ENCODE measurements at regions not wholly inside any gene's neighbourhood (a gene's known extent, or its start where the extent isn't known, plus 50 kb on each side); places are given as distances from the start of the nearest gene placed in this dataset.

GRCh38 chr11:71101046-71101445 lies 151.3 kb downstream of the SHANK2 start:
- in situ Hi-C loops (cut with HindIII; ENCODE audit: low pct_unique_long_range_greater_than_20kb, low sequenced_read_pairs), result no loop called here
- POLR2A ChIA-PET, result no interaction called here
- DNase-seq (ENCODE audit: low read depth, low spot score) (no peak), ATAC-seq (no peak)
- no TSS peak for BruUV-seq (replicated peaks)
- H3K36me3 ChIP-seq (ENCODE audit: control insufficient read depth, insufficient read depth, low read length), result no peaks in the 10 kb centered on the region
- TF ChIP-seq POLR2AphosphoS5 (IDR thresholded peaks at IDR 0.05; ENCODE audit: low read depth, low read length) (no peak), TCF7L2 (IDR thresholded peaks at IDR 0.05; ENCODE audit: low read depth, low read length) (no peak), SIN3A (IDR thresholded peaks at IDR 0.05; ENCODE audit: borderline replicate concordance, insufficient read depth, low read depth, low read length) (no peak), REST (IDR thresholded peaks at IDR 0.05; ENCODE audit: insufficient read depth in 1 of 2, low read depth in 2 of 2, low read length in 1 of 2) (no peak)
- TF ChIP-seq, protein P1, sequence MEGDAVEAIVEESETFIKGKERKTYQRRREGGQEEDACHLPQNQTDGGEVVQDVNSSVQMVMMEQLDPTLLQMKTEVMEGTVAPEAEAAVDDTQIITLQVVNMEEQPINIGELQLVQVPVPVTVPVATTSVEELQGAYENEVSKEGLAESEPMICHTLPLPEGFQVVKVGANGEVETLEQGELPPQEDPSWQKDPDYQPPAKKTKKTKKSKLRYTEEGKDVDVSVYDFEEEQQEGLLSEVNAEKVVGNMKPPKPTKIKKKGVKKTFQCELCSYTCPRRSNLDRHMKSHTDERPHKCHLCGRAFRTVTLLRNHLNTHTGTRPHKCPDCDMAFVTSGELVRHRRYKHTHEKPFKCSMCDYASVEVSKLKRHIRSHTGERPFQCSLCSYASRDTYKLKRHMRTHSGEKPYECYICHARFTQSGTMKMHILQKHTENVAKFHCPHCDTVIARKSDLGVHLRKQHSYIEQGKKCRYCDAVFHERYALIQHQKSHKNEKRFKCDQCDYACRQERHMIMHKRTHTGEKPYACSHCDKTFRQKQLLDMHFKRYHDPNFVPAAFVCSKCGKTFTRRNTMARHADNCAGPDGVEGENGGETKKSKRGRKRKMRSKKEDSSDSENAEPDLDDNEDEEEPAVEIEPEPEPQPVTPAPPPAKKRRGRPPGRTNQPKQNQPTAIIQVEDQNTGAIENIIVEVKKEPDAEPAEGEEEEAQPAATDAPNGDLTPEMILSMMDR (IDR thresholded peaks at IDR 0.05), result no peak
- no peak overlapping the region for H3K4me3 ChIP-seq (ENCODE audit: low read depth in 2 of 2, low read length in 2 of 2)
- H3K27me3 ChIP-seq (ENCODE audit: control insufficient read depth, insufficient read depth, low read length), result no peaks in the 10 kb centered on the region; the same call in 1 of the 2 replicates
- H3K4me1 ChIP-seq (ENCODE audit: control insufficient read depth, insufficient read depth, low read length), result no peaks in the 10 kb centered on the region
- no peaks in the 10 kb centered on the region for H3K9me3 ChIP-seq (ENCODE audit: control insufficient read depth, insufficient read depth, low read depth, low read length)
- no peak overlapping the region for H3K27ac ChIP-seq (ENCODE audit: low read length)
- CTCF ChIA-PET, result no interaction called here
- intact Hi-C loops (cut with micrococcal nuclease; ENCODE audit: unreplicated experiment), result no loop called here

DNA sequence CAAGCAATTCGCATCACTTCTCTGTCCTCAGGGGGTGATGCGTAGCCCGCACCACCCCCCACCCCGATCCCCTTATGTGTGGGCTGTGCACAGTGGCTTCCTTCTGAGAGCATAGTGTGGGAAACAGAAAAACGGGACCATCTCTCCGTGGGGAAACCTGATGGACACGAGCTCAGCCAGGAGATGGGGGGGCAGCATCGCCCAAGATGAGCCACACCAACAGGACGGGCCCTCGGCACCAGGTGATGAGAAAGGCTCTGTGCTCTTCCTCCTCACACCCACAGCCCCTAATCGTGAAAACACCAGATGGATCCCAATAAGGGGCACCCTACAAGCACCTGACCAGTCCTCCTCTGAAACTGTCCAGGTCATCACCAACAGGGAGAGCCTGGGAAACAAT lies 153.6 kb downstream of the SHANK2 start:
- ChIA-PET CTCF (no interaction called here), POLR2A (no interaction called here)
- Histone ChIP-seq H3K4me1 (ENCODE audit: control insufficient read depth, insufficient read depth, low read length) (no peaks in the 10 kb centered on the region), H3K36me3 (ENCODE audit: control insufficient read depth, insufficient read depth, low read length) (no peaks in the 10 kb centered on the region), H3K27ac (ENCODE audit: low read length) (no peak overlapping the region), H3K9me3 (ENCODE audit: control insufficient read depth, insufficient read depth, low read depth, low read length) (no peaks in the 10 kb centered on the region), H3K27me3 (ENCODE audit: control insufficient read depth, insufficient read depth, low read length) (no peaks in the 10 kb centered on the region; the same call in 1 of the 2 replicates), H3K4me3 (ENCODE audit: low read depth in 2 of 2, low read length in 2 of 2) (no peak overlapping the region)
- no peak for DNase-seq (ENCODE audit: low read depth, low spot score)
- no TSS peak for BruUV-seq (replicated peaks)
- no peak for TF ChIP-seq SIN3A (IDR thresholded peaks at IDR 0.05; ENCODE audit: borderline replicate concordance, insufficient read depth, low read depth, low read length)
- no peak for TF ChIP-seq POLR2AphosphoS5 (IDR thresholded peaks at IDR 0.05; ENCODE audit: low read depth, low read length)
- no peak for TF ChIP-seq TCF7L2 (IDR thresholded peaks at IDR 0.05; ENCODE audit: low read depth, low read length)
- TF ChIP-seq, protein P1 (IDR thresholded peaks at IDR 0.05), result no peak
- no peak for TF ChIP-seq REST (IDR thresholded peaks at IDR 0.05; ENCODE audit: insufficient read depth in 1 of 2, low read depth in 2 of 2, low read length in 1 of 2)
- in situ Hi-C loops (cut with HindIII; ENCODE audit: low pct_unique_long_range_greater_than_20kb, low sequenced_read_pairs), result no loop called here
- intact Hi-C loops (cut with micrococcal nuclease; ENCODE audit: unreplicated experiment), result no loop called here
- no peak for ATAC-seq
